Mammary epithelial cell (primary cell): ENCODE measurements at regions not wholly inside any gene's neighbourhood (a gene's known extent, or its start where the extent isn't known, plus 50 kb on each side); places are given as distances from the start of the nearest gene placed in this dataset.

Experiments used
- EZH2 ChIP-seq: IDR thresholded peaks from 2 replicates; pipeline ENCODE4 v1.6.1; 2012; ENCODE audit warnings: low read length, inconsistent platforms, borderline replicate concordance
- TF ChIP-seq, protein P1 (sequence below), 2 donors: IDR thresholded peaks in 1 of 2; conservative IDR thresholded peaks in 1 of 2; 2 replicates each; pipeline ENCODE4 v1.5.1; 2011 to 2012; ENCODE audit warnings: inconsistent platforms in 2 of 2, low read length in 2 of 2, mild to moderate bottlenecking in 2 of 2, control low read depth in 1 of 2, low read depth in 1 of 2; ENCODE audit not compliant: insufficient read depth in 1 of 2; ENCODE audit errors: extremely low read depth in 1 of 2

DNA sequence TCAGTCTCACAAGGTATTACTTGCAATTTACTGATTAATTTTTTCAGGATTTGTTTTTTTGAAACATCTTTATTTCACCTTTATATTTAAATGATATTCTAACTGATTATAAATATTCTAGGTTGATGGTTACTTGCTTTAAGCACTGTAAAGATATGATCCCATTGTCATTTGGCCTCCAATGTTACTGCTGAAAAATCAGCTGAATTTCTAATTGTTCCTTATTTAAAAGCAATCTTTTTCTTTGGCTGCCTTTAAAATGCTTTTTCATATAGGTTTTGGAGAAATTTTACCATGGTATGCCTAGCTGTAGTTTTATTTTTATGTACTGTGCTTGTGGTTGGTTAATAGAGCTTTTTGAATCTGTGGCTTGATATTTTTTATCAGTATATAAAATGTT is 275.6 kb upstream of the PPFIA2 start:
- TF ChIP-seq, protein P1, sequence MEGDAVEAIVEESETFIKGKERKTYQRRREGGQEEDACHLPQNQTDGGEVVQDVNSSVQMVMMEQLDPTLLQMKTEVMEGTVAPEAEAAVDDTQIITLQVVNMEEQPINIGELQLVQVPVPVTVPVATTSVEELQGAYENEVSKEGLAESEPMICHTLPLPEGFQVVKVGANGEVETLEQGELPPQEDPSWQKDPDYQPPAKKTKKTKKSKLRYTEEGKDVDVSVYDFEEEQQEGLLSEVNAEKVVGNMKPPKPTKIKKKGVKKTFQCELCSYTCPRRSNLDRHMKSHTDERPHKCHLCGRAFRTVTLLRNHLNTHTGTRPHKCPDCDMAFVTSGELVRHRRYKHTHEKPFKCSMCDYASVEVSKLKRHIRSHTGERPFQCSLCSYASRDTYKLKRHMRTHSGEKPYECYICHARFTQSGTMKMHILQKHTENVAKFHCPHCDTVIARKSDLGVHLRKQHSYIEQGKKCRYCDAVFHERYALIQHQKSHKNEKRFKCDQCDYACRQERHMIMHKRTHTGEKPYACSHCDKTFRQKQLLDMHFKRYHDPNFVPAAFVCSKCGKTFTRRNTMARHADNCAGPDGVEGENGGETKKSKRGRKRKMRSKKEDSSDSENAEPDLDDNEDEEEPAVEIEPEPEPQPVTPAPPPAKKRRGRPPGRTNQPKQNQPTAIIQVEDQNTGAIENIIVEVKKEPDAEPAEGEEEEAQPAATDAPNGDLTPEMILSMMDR (conservative IDR thresholded peaks at IDR 0.05 in 1 of 2, IDR thresholded peaks at IDR 0.05 in 1 of 2; ENCODE audit: extremely low read depth in 1 of 2, insufficient read depth in 1 of 2, low read depth in 1 of 2, low read length in 2 of 2), result no peak
- TF ChIP-seq EZH2, result no peak
